CD14-positive monocyte (primary cell): ENCODE measurements at regions not wholly inside any gene's neighbourhood (a gene's known extent, or its start where the extent isn't known, plus 50 kb on each side); places are given as distances from the start of the nearest gene placed in this dataset.

Experiments
- DNase-seq, 3 donors: peaks; one replicate each; pipeline ENCODE4 v3.0.0-alpha.2; 2011 to 2022
- H2AFZ ChIP-seq: 2 replicates; pipeline ENCODE4 v1.6.0; 2012; ENCODE audit warnings: mild to moderate bottlenecking, low read depth, low read length, inconsistent platforms; ENCODE audit not compliant: insufficient read depth, poor library complexity, severe bottlenecking
- H3K27ac ChIP-seq, 2 donors: 1 replicate in 1 of 2; 2 replicates in 1 of 2; pipeline ENCODE4 v1.5.1; 2012 to 2013; ENCODE audit warnings: low read length in 2 of 2, control low read depth in 1 of 2, inconsistent platforms in 1 of 2, low read depth in 1 of 2, mild to moderate bottlenecking in 1 of 2
- H3K27me3 ChIP-seq, 2 donors: one replicate each; pipeline versions ENCODE4 v1.6.0 to v1.6.1; 2011 to 2013; ENCODE audit warnings: low read length in 2 of 2; ENCODE audit not compliant: control insufficient read depth in 2 of 2, insufficient read depth in 2 of 2
- H3K36me3 ChIP-seq, 2 donors: replicated peaks in 1 of 2; 1 replicate in 1 of 2; 2 replicates in 1 of 2; pipeline versions ENCODE4 v1.5.1 to v1.6.1; 2012 to 2013; ENCODE audit warnings: low read length in 2 of 2, control low read depth in 1 of 2, inconsistent platforms in 1 of 2, mild to moderate bottlenecking in 1 of 2; ENCODE audit not compliant: insufficient read depth in 2 of 2, control insufficient read depth in 1 of 2
- H3K4me1 ChIP-seq, 2 donors: 1 replicate in 1 of 2; 2 replicates in 1 of 2; pipeline versions ENCODE4 v1.5.1 to v1.6.1; 2012 to 2013; ENCODE audit warnings: low read length in 2 of 2, control low read depth in 1 of 2, inconsistent platforms in 1 of 2, mild to moderate bottlenecking in 1 of 2, moderate library complexity in 1 of 2; ENCODE audit not compliant: insufficient read depth in 2 of 2, control insufficient read depth in 1 of 2
- H3K4me2 ChIP-seq: replicated peaks from 2 replicates; pipeline ENCODE3; 2012; ENCODE audit warnings: low read length, moderate library complexity, mild to moderate bottlenecking; ENCODE audit not compliant: poor library complexity, severe bottlenecking; ENCODE audit errors: extremely low read depth
- H3K4me3 ChIP-seq, 3 experiments: fragments of 200-600 bp in 1 of 3; sonication (generic) in 1 of 3; replicated peaks in 1 of 3; 1 replicate in 2 of 3; 2 replicates in 1 of 3; pipeline ENCODE4 v1.5.1; 2011 to 2013; ENCODE audit warnings: low read length in 3 of 3, mild to moderate bottlenecking in 3 of 3, control low read depth in 2 of 3, low read depth in 2 of 3, inconsistent platforms in 1 of 3, moderate library complexity in 1 of 3
- H3K79me2 ChIP-seq: 2 replicates; pipeline ENCODE4 v1.6.0; 2012; ENCODE audit warnings: mild to moderate bottlenecking, control low read depth, inconsistent platforms, low read length, moderate library complexity; ENCODE audit not compliant: insufficient read depth
- H3K9ac ChIP-seq: 2 replicates; pipeline ENCODE4 v1.6.0; 2017; ENCODE audit warnings: low read length, mild to moderate bottlenecking; ENCODE audit not compliant: insufficient read depth, poor library complexity, severe bottlenecking
- H3K9me3 ChIP-seq, 2 donors: replicated peaks in 1 of 2; 1 replicate in 1 of 2; 2 replicates in 1 of 2; pipeline versions ENCODE4 v1.5.1 to v1.6.1; 2012 to 2013; ENCODE audit warnings: low read length in 2 of 2, control low read depth in 1 of 2; ENCODE audit not compliant: control insufficient read depth in 1 of 2, insufficient read depth in 1 of 2
- H4K20me1 ChIP-seq: 2 replicates; pipeline ENCODE4 v1.6.0; 2012; ENCODE audit warnings: mild to moderate bottlenecking, low read length, control low read depth, moderate library complexity; ENCODE audit not compliant: insufficient read depth
- H3K27ac Mint-ChIP-seq, 7 donors: one replicate each; pipeline ENCODE4 v1.8.0; 2020; ENCODE audit warnings: mild to moderate bottlenecking in 7 of 7, mixed read lengths in 7 of 7, moderate library complexity in 6 of 7, inconsistent platforms in 2 of 7
- H3K27me3 Mint-ChIP-seq, 3 donors: one replicate each; pipeline ENCODE4 v1.8.0; 2021 to 2022; ENCODE audit warnings: low read depth in 3 of 3, mild to moderate bottlenecking in 3 of 3, mixed read lengths in 3 of 3, moderate library complexity in 3 of 3, inconsistent platforms in 1 of 3
- H3K36me3 Mint-ChIP-seq, 2 donors: one replicate each; pipeline ENCODE4 v1.8.0; 2020; ENCODE audit warnings: mixed read lengths in 2 of 2, inconsistent platforms in 1 of 2, mild to moderate bottlenecking in 1 of 2
- H3K4me1 Mint-ChIP-seq: one replicate; pipeline ENCODE4 v1.8.0; 2020; ENCODE audit warnings: mild to moderate bottlenecking, mixed read lengths
- H3K4me3 Mint-ChIP-seq, 2 donors: one replicate each; pipeline ENCODE4 v1.8.0; 2020; ENCODE audit warnings: mild to moderate bottlenecking in 2 of 2, mixed read lengths in 2 of 2, moderate library complexity in 1 of 2
- H3K9me3 Mint-ChIP-seq, 7 donors: one replicate each; pipeline ENCODE4 v1.8.0; 2020 to 2022; ENCODE audit warnings: mixed read lengths in 7 of 7, mild to moderate bottlenecking in 6 of 7, moderate library complexity in 6 of 7, inconsistent platforms in 2 of 7
- WGBS: methylation state at CpG from one replicate; pipeline ENCODE4 v1.1.5; 2013; ENCODE audit warnings: missing lambda C conversion rate; ENCODE audit not compliant: insufficient coverage; 5-methylcytosine and 5-hydroxymethylcytosine counted together
- intact Hi-C, 2 donors: fragments of 100-400 bp; cut with micrococcal nuclease; formaldehyde crosslinking; loops; one replicate each; pipeline versions ENCODE4 v1.15.0 to v1.15.1; 2023
- TF ChIP-seq, protein P1 (sequence below): fragments of 200-600 bp; IDR thresholded peaks from one replicate; pipeline ENCODE4 v1.8.0; 2022; ENCODE audit warnings: antibody characterized with exemption, mild to moderate bottlenecking

DNA sequence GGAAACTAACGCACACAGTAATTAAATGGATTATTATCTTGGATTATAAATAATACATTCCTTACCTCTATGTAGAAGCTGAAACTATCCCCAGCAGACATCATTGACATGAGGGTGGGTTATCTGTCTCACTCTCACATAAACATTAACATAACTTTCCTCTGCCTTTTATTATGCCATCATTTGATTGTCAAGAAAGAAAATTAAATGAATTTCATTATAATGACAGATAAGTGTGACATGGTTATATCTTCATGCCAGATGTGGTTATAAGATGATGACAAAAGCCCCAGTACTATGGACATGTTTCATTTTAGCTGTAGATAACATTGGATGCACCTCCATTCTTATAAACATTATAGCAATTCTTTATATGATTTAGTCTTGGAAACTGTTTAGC, 476.5 kb downstream of the KCNT2 start:
- Histone ChIP-seq H3K27me3 (no peaks in the 10 kb centered on the region), H3K4me2 (no peak overlapping the region), H3K27ac (no peak overlapping the region), H3K9me3 (no peaks in the 10 kb centered on the region), H3K79me2 (no peaks in the 10 kb centered on the region), H3K4me1 (no peaks in the 10 kb centered on the region), H2AFZ (no peak overlapping the region), H3K36me3 (no peaks in the 10 kb centered on the region), H4K20me1 (no peaks in the 10 kb centered on the region), H3K4me3 (no peak overlapping the region), H3K9ac (no peak overlapping the region)
- intact Hi-C loops, result no loop called here
- H3K9me3 Mint-ChIP-seq, result peaks cover 0 to 2% (median 0%) of the 10 kb centered on the region in 7 donors
- TF ChIP-seq, protein P1, sequence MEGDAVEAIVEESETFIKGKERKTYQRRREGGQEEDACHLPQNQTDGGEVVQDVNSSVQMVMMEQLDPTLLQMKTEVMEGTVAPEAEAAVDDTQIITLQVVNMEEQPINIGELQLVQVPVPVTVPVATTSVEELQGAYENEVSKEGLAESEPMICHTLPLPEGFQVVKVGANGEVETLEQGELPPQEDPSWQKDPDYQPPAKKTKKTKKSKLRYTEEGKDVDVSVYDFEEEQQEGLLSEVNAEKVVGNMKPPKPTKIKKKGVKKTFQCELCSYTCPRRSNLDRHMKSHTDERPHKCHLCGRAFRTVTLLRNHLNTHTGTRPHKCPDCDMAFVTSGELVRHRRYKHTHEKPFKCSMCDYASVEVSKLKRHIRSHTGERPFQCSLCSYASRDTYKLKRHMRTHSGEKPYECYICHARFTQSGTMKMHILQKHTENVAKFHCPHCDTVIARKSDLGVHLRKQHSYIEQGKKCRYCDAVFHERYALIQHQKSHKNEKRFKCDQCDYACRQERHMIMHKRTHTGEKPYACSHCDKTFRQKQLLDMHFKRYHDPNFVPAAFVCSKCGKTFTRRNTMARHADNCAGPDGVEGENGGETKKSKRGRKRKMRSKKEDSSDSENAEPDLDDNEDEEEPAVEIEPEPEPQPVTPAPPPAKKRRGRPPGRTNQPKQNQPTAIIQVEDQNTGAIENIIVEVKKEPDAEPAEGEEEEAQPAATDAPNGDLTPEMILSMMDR, result no peak
- no peak for DNase-seq
- H3K4me1 Mint-ChIP-seq, result no peaks in the 10 kb centered on the region
- no CpG with 5 or more reads among the region's 1 CpG for WGBS
- H3K27ac Mint-ChIP-seq, result no peak overlapping the region
- H3K36me3 Mint-ChIP-seq, result no peaks in the 10 kb centered on the region
- no peak overlapping the region for H3K4me3 Mint-ChIP-seq
- no peaks in the 10 kb centered on the region for H3K27me3 Mint-ChIP-seq

DNA sequence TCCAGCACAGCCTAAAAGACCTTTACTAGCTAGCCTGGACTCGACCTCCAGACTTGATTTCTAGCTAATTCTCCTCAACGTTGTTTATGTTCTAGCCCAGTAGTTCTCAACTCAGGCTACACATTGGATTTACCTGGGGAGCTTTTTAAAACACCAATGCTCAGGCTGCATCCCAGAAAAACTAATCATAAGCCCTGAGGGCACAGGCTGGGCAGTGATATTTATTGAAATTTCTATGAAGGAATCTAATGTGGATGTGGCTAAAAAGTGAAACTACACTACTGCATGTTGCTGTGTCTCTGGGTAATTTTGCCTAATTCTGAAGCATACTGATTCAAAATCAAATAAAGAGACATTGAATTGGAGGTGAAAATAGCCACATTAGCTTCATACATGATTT, 479.4 kb downstream of the KCNT2 start:
- Mint-ChIP-seq H3K4me1 (no peaks in the 10 kb centered on the region), H3K36me3 (no peaks in the 10 kb centered on the region), H3K27ac (no peak overlapping the region), H3K9me3 (peaks cover 0 to 1% (median 0%) of the 10 kb centered on the region in 7 donors), H3K4me3 (no peak overlapping the region), H3K27me3 (peaks cover 0 to 3% (median 2%) of the 10 kb centered on the region in 3 donors)
- H3K27ac ChIP-seq, result no peak overlapping the region
- no peaks in the 10 kb centered on the region for H3K79me2 ChIP-seq
- no peak overlapping the region for H3K4me2 ChIP-seq
- H3K4me1 ChIP-seq, result no peaks in the 10 kb centered on the region
- TF ChIP-seq, protein P1, result no peak
- H3K36me3 ChIP-seq, result no peaks in the 10 kb centered on the region
- no peaks in the 10 kb centered on the region for H3K9me3 ChIP-seq
- no peaks in the 10 kb centered on the region for H3K27me3 ChIP-seq
- intact Hi-C loops, result no loop called here
- no peak overlapping the region for H2AFZ ChIP-seq
- DNase-seq, result no peak
- WGBS, result 84% methylated on average over 2 of the region's 2 CpGs
- H3K9ac ChIP-seq, result no peak overlapping the region
- no peak overlapping the region for H3K4me3 ChIP-seq
- no peaks in the 10 kb centered on the region for H4K20me1 ChIP-seq
